ENCODE measurements at regions not wholly inside any gene's neighbourhood (a gene's known extent, or its start where the extent isn't known, plus 50 kb on each side); places are given as distances from the start of the nearest gene placed in this dataset.

DNA sequence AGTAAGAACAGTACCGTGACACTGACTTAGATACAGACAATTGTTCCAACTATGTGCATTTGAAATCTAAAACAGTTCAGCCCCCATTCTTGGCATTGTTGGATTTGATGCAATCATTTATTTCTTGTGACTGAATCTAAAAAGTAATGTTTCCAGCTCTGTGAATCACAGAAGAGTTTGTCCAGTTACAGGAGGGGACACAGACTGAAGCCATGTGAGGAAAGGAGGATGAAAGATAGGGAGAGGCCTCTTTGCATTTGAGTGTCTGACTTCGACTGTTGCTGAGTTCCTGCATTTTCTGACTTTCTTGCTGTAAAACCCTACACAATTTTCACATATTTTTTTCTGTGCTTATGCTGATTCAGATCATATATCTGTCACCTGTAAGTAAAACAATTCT is 179.3 kb upstream of the PCDH17 start:
- TF ChIP-seq, protein P1, sequence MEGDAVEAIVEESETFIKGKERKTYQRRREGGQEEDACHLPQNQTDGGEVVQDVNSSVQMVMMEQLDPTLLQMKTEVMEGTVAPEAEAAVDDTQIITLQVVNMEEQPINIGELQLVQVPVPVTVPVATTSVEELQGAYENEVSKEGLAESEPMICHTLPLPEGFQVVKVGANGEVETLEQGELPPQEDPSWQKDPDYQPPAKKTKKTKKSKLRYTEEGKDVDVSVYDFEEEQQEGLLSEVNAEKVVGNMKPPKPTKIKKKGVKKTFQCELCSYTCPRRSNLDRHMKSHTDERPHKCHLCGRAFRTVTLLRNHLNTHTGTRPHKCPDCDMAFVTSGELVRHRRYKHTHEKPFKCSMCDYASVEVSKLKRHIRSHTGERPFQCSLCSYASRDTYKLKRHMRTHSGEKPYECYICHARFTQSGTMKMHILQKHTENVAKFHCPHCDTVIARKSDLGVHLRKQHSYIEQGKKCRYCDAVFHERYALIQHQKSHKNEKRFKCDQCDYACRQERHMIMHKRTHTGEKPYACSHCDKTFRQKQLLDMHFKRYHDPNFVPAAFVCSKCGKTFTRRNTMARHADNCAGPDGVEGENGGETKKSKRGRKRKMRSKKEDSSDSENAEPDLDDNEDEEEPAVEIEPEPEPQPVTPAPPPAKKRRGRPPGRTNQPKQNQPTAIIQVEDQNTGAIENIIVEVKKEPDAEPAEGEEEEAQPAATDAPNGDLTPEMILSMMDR (IDR thresholded peaks at IDR 0.05; ENCODE audit: extremely low read depth, insufficient read depth, missing control alignments): no peak
- in situ Hi-C loops (cut with MboI; ENCODE audit: low pct_unique_long_range_greater_than_20kb, low sequenced_read_pairs, unreplicated experiment): no loop called here
- no peak for DNase-seq (ENCODE audit: low spot score)

DNA sequence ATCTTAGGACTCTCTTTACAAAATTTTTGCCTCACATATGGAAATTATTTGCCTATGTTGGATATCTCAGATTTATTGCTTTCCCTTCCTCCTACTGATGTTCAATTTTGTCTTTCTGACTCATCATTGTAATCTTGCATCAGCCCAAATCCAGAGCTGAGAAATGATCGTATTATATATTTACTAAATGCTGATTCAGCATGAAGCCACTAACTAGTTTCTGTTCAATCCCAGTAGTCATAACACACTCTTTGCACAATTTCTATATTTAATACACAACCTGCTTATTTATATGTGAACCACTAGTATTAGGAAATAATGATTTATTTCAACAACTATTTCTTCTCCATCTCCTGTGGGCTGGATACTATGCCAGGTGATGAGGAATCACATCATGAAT is 161.1 kb upstream of the PCDH17 start:
- DNase-seq (ENCODE audit: low spot score): no peak
- TF ChIP-seq, protein P1 (IDR thresholded peaks at IDR 0.05; ENCODE audit: extremely low read depth, insufficient read depth, missing control alignments): no peak
- in situ Hi-C loops (cut with MboI; ENCODE audit: low pct_unique_long_range_greater_than_20kb, low sequenced_read_pairs, unreplicated experiment): no loop called here

DNA sequence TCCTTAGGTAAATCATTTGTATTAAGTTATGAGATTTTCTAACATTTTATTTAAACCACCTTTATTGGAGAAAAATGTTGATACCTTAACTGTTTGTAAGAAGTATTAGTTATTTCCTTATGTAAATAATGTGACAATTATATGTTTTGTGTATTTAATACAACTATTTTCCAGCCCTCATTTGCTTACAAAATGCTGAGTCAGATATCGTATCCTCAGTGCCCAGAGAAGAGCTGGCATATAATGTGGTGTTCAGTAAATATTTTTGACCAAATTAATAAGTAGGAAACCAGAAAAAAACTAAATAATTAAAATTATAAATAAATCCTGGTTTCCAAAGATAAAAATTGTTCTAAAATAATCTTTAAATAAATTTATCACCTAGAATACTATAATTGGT is 140.2 kb upstream of the PCDH17 start:
- TF ChIP-seq, protein P1 (IDR thresholded peaks at IDR 0.05; ENCODE audit: extremely low read depth, insufficient read depth, missing control alignments): no peak
- no peak for DNase-seq (ENCODE audit: low spot score)
- in situ Hi-C loops (cut with MboI; ENCODE audit: low pct_unique_long_range_greater_than_20kb, low sequenced_read_pairs, unreplicated experiment): no loop called here

DNA sequence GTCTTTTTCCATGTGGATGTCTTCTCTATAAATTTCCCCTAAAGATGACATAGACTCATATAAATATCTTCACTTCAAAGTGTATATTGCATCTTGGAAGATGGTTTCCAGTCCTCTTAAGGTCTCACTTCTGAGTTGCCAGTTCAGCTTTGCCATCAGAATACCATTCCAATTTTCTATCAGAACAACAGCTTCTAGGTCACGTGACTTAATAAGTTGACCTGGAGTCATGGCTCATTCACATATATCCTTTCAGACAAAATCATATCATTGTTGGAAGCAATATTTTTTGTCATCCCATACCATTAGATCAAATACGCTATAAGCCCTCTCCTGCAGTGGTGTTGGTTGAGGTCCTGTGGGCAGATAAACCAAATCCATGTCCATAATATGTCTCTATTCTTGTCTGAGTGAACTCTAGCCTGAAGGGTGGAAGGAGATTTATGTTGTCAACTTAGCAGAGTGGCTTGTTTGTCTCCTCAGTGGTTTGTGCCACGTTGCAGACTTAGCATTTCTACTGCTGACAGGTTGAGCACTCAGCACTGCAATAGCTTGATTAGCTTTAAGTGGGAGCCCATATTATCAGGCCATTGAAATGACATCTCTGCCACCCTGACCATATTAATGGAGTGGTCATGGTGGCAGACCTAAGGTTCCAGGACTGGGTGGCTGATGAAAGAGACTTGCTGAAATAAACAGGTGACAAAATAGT is 123.6 kb upstream of the PCDH17 start:
- DNase-seq (ENCODE audit: low spot score): no peak
- in situ Hi-C loops (cut with MboI; ENCODE audit: low pct_unique_long_range_greater_than_20kb, low sequenced_read_pairs, unreplicated experiment): no loop called here
- TF ChIP-seq, protein P1 (IDR thresholded peaks at IDR 0.05; ENCODE audit: extremely low read depth, insufficient read depth, missing control alignments): no peak

DNA sequence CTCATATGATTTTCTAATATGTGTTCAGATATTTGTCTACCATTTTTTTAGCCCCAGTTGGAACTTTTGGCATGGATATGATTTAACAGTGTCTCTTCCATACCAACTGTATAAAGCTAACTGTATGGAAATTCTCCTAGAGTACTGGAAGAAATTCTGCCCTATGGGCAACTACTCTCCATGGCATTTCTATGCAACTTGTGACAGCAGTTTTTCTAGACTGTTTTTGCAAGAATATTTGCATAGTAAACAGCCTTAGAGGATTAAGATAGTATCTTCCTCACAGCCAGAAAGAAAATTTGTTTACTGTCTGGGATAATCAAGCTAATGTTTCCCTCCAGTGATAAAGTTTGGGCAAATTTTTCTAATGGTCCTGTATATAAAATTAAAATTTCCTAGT is 119.9 kb upstream of the PCDH17 start:
- TF ChIP-seq, protein P1 (IDR thresholded peaks at IDR 0.05; ENCODE audit: extremely low read depth, insufficient read depth, missing control alignments): no peak
- DNase-seq (ENCODE audit: low spot score): no peak
- in situ Hi-C loops (cut with MboI; ENCODE audit: low pct_unique_long_range_greater_than_20kb, low sequenced_read_pairs, unreplicated experiment): no loop called here

DNA sequence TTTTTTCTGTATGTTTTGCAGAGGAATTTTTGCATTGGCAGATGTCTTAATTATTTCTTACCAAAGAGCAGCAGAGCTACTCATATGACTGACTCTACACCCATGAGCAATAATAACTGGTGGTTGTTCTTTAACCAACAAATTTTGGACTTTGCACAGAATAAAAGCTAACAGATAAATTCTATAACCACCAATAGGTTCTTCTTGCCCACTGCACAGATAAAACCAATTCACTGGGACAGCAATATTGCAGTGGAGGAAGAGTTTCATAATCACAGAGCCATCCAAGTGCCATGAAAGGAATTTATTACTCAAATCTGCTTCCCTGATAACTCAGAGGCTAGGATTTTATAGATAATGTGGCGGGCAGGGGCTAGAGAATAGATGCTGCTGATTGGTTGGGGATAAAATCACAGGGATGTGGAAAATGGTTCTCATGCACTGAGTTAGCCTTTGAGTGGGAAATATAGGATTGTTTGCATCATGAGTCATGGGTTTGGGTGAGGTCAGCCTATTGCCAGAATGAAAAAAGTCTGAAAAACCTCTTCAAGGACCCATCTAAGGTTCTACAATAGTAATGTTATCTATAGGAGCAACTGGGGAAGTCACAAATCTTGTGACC is 104.3 kb upstream of the PCDH17 start:
- DNase-seq (ENCODE audit: low spot score): no peak
- TF ChIP-seq, protein P1 (IDR thresholded peaks at IDR 0.05; ENCODE audit: extremely low read depth, insufficient read depth, missing control alignments): no peak
- in situ Hi-C loops (cut with MboI; ENCODE audit: low pct_unique_long_range_greater_than_20kb, low sequenced_read_pairs, unreplicated experiment): no loop called here

Data from GM13977 (cell line).